Peyer's patch (tissue), 4 donors: ENCODE measurements at regions not wholly inside any gene's neighbourhood (a gene's known extent, or its start where the extent isn't known, plus 50 kb on each side); places are given as distances from the start of the nearest gene placed in this dataset.

ENCODE experiments used
- DNase-seq, 3 donors: peaks; one replicate each; pipeline ENCODE4 v3.0.0-alpha.2; 2017 to 2019
- H3K27ac ChIP-seq, 4 donors: fragments of 200-600 bp; sonication (generic); one replicate each; pipeline ENCODE4 v1.5.1; 2016 to 2019
- H3K27me3 ChIP-seq, 2 donors: fragments of 200-600 bp; sonication (generic); one replicate each; pipeline ENCODE4 v1.5.1; 2019
- H3K36me3 ChIP-seq, 3 donors: fragments of 200-600 bp; sonication (generic); one replicate each; pipeline ENCODE4 v1.5.1; 2016 to 2019
- H3K4me1 ChIP-seq, 4 donors: fragments of 200-600 bp; sonication (generic); one replicate each; pipeline ENCODE4 v1.5.1; 2016 to 2019
- H3K4me3 ChIP-seq, 4 donors: fragments of 200-600 bp; sonication (generic); 1 replicate in 3 of 4; 2 replicates in 1 of 4; pipeline ENCODE4 v1.5.1; 2016 to 2019; ENCODE audit warnings: mild to moderate bottlenecking in 1 of 4
- H3K9me3 ChIP-seq, 4 donors: fragments of 200-600 bp; sonication (generic); one replicate each; pipeline ENCODE4 v1.5.1; 2016 to 2019; ENCODE audit warnings: mild to moderate bottlenecking in 1 of 4
- POLR2A ChIP-seq, 2 donors: fragments of 450-650 bp; IDR thresholded peaks; one replicate each; pipeline ENCODE4 v1.5.1; 2017; ENCODE audit warnings: antibody characterized with exemption in 2 of 2, mild to moderate bottlenecking in 2 of 2, moderate library complexity in 2 of 2
- TF ChIP-seq, protein P1 (sequence below), 6 experiments: fragments of 450-650 bp in 4 of 6; fragments of 200-600 bp in 2 of 6; sonication (generic) in 1 of 6; IDR thresholded peaks; one replicate each; pipeline ENCODE4 v1.5.1; 2017 to 2019; ENCODE audit warnings: antibody characterized with exemption in 6 of 6, mild to moderate bottlenecking in 3 of 6, moderate library complexity in 1 of 6

DNA sequence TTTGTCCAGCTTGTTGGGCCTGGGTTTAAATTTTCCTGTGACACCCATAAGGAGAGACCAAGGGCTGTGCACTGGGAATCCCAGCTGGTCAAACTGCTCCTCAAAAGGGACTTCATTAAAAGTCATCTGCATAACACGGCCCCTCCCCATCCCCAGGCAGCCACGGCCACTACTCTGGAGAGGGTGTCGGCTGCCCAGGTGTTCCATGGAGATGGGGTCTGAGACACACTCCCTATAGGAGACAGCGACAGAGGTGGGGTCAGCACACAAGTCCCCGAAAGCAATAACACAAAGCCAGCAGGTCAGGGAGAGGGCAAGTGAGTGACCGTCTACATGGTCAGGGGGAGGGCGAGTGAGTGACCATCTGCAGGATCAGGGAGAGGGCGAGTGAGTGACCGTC, 75.6 kb upstream of the BCL11B start:
- Histone ChIP-seq H3K4me3 (no peak overlapping the region), H3K4me1 (no peaks in the 10 kb centered on the region), H3K27ac (no peak overlapping the region), H3K9me3 (no peaks in the 10 kb centered on the region), H3K27me3 (no peaks in the 10 kb centered on the region), H3K36me3 (no peaks in the 10 kb centered on the region)
- TF ChIP-seq POLR2A (IDR thresholded peaks at IDR 0.05), result no peak
- DNase-seq, result no peak

DNA sequence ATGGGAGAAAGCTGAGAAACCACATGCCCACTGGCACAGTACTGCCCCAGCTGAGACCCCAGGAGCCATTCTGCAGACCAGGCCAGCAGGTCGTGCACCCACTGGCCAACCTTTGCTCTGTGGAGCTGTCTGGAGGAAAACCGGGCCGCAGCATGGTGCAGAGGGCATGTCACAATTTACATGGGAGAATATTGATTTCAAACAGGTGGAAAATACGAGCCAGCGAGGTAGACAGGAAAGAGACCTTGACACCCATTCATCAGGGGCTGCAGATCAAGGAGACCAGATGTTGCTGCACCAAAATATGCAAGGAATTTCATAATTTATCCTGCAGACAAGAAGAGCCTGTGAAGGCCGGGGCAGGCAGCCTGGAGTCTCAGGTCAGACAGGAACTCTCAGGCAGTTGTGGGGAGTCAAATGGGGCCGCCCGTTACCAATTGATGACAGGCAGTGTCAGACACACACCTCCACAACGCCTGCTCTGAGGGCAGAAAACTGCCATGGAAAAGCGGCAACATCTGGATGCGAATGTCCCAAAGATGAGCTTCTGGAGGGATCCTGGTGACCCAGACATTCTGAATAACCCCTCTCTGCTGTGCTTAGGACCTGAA, 74.6 kb upstream of the BCL11B start:
- H3K9me3 ChIP-seq, result no peaks in the 10 kb centered on the region
- no peaks in the 10 kb centered on the region for H3K4me1 ChIP-seq
- H3K4me3 ChIP-seq, result no peak overlapping the region
- no peak overlapping the region for H3K27ac ChIP-seq
- DNase-seq, result no peak
- no peaks in the 10 kb centered on the region for H3K27me3 ChIP-seq
- TF ChIP-seq POLR2A (IDR thresholded peaks at IDR 0.05), result no peak
- TF ChIP-seq, protein P1, sequence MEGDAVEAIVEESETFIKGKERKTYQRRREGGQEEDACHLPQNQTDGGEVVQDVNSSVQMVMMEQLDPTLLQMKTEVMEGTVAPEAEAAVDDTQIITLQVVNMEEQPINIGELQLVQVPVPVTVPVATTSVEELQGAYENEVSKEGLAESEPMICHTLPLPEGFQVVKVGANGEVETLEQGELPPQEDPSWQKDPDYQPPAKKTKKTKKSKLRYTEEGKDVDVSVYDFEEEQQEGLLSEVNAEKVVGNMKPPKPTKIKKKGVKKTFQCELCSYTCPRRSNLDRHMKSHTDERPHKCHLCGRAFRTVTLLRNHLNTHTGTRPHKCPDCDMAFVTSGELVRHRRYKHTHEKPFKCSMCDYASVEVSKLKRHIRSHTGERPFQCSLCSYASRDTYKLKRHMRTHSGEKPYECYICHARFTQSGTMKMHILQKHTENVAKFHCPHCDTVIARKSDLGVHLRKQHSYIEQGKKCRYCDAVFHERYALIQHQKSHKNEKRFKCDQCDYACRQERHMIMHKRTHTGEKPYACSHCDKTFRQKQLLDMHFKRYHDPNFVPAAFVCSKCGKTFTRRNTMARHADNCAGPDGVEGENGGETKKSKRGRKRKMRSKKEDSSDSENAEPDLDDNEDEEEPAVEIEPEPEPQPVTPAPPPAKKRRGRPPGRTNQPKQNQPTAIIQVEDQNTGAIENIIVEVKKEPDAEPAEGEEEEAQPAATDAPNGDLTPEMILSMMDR (IDR thresholded peaks at IDR 0.05), result no peak
- no peaks in the 10 kb centered on the region for H3K36me3 ChIP-seq

DNA sequence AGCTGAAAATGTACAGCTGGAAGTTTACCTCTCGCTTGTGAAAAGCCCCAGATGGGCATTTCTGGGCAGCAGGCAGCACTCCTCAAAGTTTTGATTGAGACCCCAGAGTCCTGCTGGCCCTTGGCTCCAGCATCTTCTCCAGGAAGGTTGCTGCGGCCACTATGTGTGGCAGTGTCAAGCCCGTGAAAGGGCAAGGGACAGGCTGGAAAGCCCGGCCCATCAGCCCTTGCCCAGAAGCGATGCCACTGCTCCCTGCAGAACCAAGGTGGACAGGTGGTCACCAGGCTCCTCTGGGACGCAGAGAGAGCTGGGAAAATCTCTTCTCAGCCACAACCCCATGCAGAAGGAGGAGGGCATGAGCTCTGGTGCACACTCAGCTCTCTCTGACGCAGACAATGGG, 73.5 kb upstream of the BCL11B start:
- H3K27me3 ChIP-seq, result no peaks in the 10 kb centered on the region
- no peaks in the 10 kb centered on the region for H3K4me1 ChIP-seq
- no peaks in the 10 kb centered on the region for H3K9me3 ChIP-seq
- TF ChIP-seq, protein P1 (IDR thresholded peaks at IDR 0.05), result no peak
- TF ChIP-seq POLR2A (IDR thresholded peaks at IDR 0.05), result no peak
- no peak for DNase-seq
- H3K27ac ChIP-seq, result no peak overlapping the region
- no peaks in the 10 kb centered on the region for H3K36me3 ChIP-seq
- no peak overlapping the region for H3K4me3 ChIP-seq

DNA sequence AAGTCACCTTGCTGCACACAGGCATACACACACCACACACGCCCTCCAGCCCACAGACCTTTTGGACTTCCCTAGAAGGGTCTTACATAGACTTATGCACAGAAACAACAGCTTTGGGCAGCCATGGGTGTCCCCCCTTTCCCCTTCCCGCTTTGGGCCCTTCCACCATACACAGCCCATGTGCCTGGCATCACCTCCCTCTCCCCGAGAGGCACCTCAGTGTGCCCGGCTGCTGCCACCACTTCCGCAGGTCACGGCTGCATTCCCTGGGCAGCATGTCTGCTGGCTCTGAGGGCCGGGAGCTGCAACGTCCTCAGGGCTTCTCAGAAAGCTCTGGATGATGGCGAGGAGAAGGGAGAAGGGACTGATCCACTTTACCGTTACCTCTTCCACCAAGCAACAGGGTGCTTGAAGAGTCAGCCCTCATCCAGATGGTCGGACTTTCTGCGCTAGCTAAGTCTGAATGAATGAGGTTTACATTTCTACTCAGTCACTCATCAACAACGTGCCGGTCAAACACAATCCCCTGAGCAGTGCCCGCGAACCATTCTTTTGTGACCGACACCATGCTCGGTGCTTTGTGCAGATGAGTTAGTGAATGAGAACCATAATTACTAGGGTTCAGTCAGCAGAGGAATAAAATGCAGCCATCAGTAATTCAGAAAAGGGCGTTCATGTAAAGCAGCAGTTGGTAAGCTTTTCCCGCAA, 72.2 kb upstream of the BCL11B start:
- TF ChIP-seq POLR2A (IDR thresholded peaks at IDR 0.05), result no peak
- TF ChIP-seq, protein P1 (IDR thresholded peaks at IDR 0.05), result no peak
- DNase-seq, result no peak
- peaks cover 0 to 3% (median 0%) of the 10 kb centered on the region in 4 donors for H3K9me3 ChIP-seq
- H3K27ac ChIP-seq, result no peak overlapping the region
- H3K4me1 ChIP-seq, result no peaks in the 10 kb centered on the region
- H3K36me3 ChIP-seq, result no peaks in the 10 kb centered on the region
- H3K27me3 ChIP-seq, result no peaks in the 10 kb centered on the region
- no peak overlapping the region for H3K4me3 ChIP-seq

DNA sequence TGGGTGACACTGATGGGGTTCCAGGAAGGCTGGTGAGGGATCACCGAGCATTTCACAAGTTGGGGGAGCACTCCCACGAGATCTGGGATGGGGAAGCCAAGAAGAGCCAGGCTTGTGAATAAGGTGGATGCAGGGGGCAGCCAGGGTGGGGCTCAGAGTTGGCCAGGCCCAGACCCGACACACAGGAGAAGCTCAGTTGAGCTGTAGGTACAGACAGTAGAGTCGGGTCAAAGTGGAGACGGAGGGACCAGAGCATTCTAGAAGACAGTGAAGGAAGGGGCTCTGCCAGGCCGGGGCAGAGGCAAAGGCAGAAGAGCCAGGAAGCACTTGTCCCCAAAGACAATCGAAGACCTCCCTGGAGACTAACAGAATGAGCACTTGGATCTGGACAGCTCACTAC, 70.9 kb upstream of the BCL11B start:
- no peaks in the 10 kb centered on the region for H3K4me1 ChIP-seq
- TF ChIP-seq, protein P1 (IDR thresholded peaks at IDR 0.05), result no peak
- no peak for TF ChIP-seq POLR2A (IDR thresholded peaks at IDR 0.05)
- peaks cover 0 to 3% (median 0%) of the 10 kb centered on the region in 4 donors for H3K9me3 ChIP-seq
- H3K4me3 ChIP-seq, result no peak overlapping the region
- DNase-seq, result no peak
- no peaks in the 10 kb centered on the region for H3K27me3 ChIP-seq
- H3K27ac ChIP-seq, result no peak overlapping the region
- no peaks in the 10 kb centered on the region for H3K36me3 ChIP-seq

DNA sequence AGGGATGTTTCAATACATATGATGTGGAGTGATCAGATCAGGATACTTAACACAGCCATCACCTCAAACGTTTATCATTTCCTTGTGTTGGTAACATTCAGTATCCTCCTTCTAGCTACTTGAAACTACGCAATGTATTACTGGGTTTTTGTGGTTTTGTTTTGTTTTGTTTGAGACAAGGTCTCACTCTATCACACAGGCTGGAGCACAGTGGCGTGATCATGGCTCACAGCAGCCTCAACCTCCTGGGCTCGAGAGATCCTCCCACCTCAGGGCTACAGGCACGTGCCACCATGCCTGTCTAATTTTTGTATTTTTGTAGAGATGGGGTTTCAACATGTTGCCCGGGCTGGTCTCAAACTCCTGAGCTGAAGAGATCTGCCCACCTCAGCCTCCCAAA, 70.2 kb upstream of the BCL11B start:
- DNase-seq, result no peak

More for the DNA sequence above, 70.2 kb upstream of the BCL11B start:
- Histone ChIP-seq H3K4me1 (no peaks in the 10 kb centered on the region), H3K36me3 (no peaks in the 10 kb centered on the region), H3K4me3 (no peak overlapping the region), H3K27ac (no peak overlapping the region), H3K27me3 (no peaks in the 10 kb centered on the region), H3K9me3 (peaks cover 0 to 3% (median 0%) of the 10 kb centered on the region in 4 donors)
- TF ChIP-seq, protein P1 (IDR thresholded peaks at IDR 0.05), result no peak
- TF ChIP-seq POLR2A (IDR thresholded peaks at IDR 0.05), result no peak
